GM06990 (cell line): ENCODE measurements at regions not wholly inside any gene's neighbourhood (a gene's known extent, or its start where the extent isn't known, plus 50 kb on each side); places are given as distances from the start of the nearest gene placed in this dataset.

Source experiments
- DNase-seq: peaks from one replicate; pipeline ENCODE4 v3.0.0-alpha.2; 2011; ENCODE audit not compliant: insufficient read length; ENCODE audit errors: extremely low read depth
- H3K27me3 ChIP-seq: replicated peaks from 2 replicates; pipeline ENCODE4 v1.6.0; 2011; ENCODE audit warnings: low read length; ENCODE audit not compliant: control insufficient read depth, insufficient read depth
- H3K36me3 ChIP-seq: 2 replicates; pipeline ENCODE4 v1.5.1; 2011; ENCODE audit warnings: low read length; ENCODE audit not compliant: control insufficient read depth, insufficient read depth
- H3K4me3 ChIP-seq: replicated peaks from 2 replicates; pipeline ENCODE4 v1.5.1; 2011; ENCODE audit warnings: low read depth, mild to moderate bottlenecking, control low read depth, low read length
- CTCF ChIP-seq: IDR thresholded peaks from 2 replicates; pipeline ENCODE4 v1.5.1; 2011; ENCODE audit warnings: low read length, control low read depth, mild to moderate bottlenecking, inconsistent platforms; ENCODE audit not compliant: insufficient read depth, poor library complexity, severe bottlenecking

GRCh38 chr6:90382760-90383159 is 86.1 kb upstream of the BACH2 start:
- Histone ChIP-seq H3K36me3 (no peaks in the 10 kb centered on the region), H3K27me3 (peaks cover 2% of the 10 kb centered on the region; the same call in 1 of the 2 replicates), H3K4me3 (no peak overlapping the region)
- DNase-seq: no peak
- no peak for TF ChIP-seq CTCF

GRCh38 chr6:90375681-90376439 is 79.2 kb upstream of the BACH2 start:
- no peak for TF ChIP-seq CTCF
- H3K27me3 ChIP-seq: no peaks in the 10 kb centered on the region
- H3K36me3 ChIP-seq: no peaks in the 10 kb centered on the region
- no peak overlapping the region for H3K4me3 ChIP-seq
- no peak for DNase-seq

GRCh38 chr6:90374201-90374600 is 77.6 kb upstream of the BACH2 start:
- no peak for DNase-seq
- H3K27me3 ChIP-seq: no peaks in the 10 kb centered on the region
- no peak overlapping the region for H3K4me3 ChIP-seq
- no peaks in the 10 kb centered on the region for H3K36me3 ChIP-seq
- TF ChIP-seq CTCF: no peak

- DNase-seq: no peak
- H3K4me3 ChIP-seq: no peak overlapping the region
- TF ChIP-seq CTCF: no peak
Observed at GRCh38 chr6:90372885-90373284, 76.2 kb upstream of the BACH2 start.

GRCh38 chr6:90372450-90372849 is 75.8 kb upstream of the BACH2 start:
- Histone ChIP-seq H3K36me3 (no peaks in the 10 kb centered on the region), H3K4me3 (no peak overlapping the region), H3K27me3 (no peaks in the 10 kb centered on the region)
- DNase-seq: no peak
- no peak for TF ChIP-seq CTCF

More at GRCh38 chr6:90372885-90373284, 76.2 kb upstream of the BACH2 start:
- no peaks in the 10 kb centered on the region for H3K36me3 ChIP-seq
- no peaks in the 10 kb centered on the region for H3K27me3 ChIP-seq
